ENCODE measurements at regions not wholly inside any gene's neighbourhood (a gene's known extent, or its start where the extent isn't known, plus 50 kb on each side); places are given as distances from the start of the nearest gene placed in this dataset.

DNA sequence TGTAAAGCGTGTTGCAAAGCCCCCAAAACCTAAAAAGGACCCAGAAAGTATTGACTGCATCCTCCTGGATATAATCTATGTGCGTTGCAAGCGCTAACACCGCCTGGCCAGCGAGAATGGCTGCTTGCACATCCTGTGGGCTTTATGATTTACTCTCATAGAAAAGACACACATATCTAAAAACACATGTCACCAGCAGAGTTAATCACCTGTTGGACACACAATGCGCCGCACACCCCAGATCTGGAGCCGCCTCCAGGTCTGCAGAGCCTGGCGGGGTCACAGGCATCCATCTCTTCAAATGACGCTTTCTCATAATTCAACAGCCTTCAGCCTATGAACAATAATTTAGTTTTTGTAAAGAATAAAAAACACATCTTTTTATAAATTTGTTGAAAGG lies 186.5 kb downstream of the RTP5 start:
- Histone ChIP-seq H3K27me3 (peaks cover 56% of the 10 kb centered on the region), H3K4me1 (no peaks in the 10 kb centered on the region), H3K36me3 (no peaks in the 10 kb centered on the region), H3K27ac (no peak overlapping the region), H3K9me3 (peaks cover 0 to 7% (median 0%) of the 10 kb centered on the region in 3 donors), H3K4me3 (no peak overlapping the region)
- 50 to 83% methylated on average over 2 to 10 of the region's 10 CpGs for WGBS, 2 donors (ENCODE audit: low coverage in 1 of 2)
- TF ChIP-seq EP300 (IDR thresholded peaks at IDR 0.05) (no peak), POLR2A (IDR thresholded peaks at IDR 0.05) (no peak), CTCF (IDR thresholded peaks at IDR 0.05) (no peak), POLR2AphosphoS5 (IDR thresholded peaks at IDR 0.05) (no peak)
- no peak for ATAC-seq

DNA sequence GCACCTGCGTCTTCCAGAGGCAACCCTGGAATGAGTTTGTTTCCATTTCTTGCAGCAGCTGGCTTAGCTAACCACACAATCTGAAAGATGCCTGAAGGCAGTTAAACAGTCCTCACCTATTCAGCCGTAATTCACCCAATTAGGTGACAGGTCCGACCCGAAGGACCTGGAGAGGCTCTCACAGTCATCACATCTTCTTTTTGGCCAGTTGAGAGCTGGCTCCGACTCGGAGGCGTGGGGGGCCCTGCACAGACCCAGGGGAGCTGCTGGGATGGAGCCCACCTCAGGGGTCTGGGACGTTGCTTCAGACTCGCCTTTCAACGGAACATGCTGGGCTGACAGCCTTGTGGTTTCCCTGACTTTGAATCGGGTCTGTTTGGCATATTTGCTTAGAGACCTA lies 187.3 kb downstream of the RTP5 start:
- no peak for ATAC-seq
- Histone ChIP-seq H3K9me3 (peaks cover 0 to 7% (median 0%) of the 10 kb centered on the region in 3 donors), H3K36me3 (no peaks in the 10 kb centered on the region), H3K27ac (no peak overlapping the region), H3K27me3 (peaks cover 56% of the 10 kb centered on the region), H3K4me1 (no peaks in the 10 kb centered on the region), H3K4me3 (no peak overlapping the region)
- TF ChIP-seq POLR2A (IDR thresholded peaks at IDR 0.05) (no peak), POLR2AphosphoS5 (IDR thresholded peaks at IDR 0.05) (no peak), CTCF (IDR thresholded peaks at IDR 0.05) (no peak)
- 40 to 70% methylated on average over 2 to 5 of the region's 11 CpGs for WGBS, 2 donors (ENCODE audit: low coverage in 1 of 2)

DNA sequence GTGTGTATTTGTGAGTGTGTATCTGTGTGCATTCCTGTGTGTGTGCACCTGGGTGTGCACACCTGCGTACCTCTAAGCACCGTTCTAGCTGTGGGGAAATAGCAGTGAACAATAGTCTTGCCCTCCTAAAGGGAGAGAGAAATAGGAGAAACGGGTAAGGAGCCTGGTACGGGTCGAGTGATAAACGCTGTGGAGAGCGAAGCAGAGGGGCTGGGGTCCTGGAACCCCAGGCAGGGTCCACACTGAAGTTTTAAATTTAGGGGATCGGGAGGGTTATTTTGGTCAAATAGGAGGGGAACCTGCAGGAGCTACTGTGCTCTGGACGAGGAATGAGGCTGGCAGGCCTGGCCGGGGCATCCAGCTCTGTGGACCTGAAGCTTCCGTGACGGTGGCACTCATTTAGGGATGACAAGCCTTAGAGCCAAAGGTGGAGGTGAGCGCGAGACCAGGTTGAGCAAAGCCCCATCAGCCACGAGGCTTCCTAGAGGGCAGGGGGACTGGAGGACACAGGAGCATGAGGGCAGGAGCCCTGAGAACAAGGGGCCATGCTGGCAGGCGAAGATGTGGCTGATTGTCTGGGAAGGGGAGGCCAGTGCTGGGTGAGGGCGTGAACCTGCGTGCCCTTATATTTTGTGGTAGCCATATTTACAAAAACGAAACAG lies 188.0 kb downstream of the RTP5 start:
- ATAC-seq: no peak
- Histone ChIP-seq H3K4me3 (no peak overlapping the region), H3K4me1 (no peaks in the 10 kb centered on the region), H3K27ac (no peak overlapping the region), H3K36me3 (no peaks in the 10 kb centered on the region), H3K9me3 (peaks cover 0 to 7% (median 0%) of the 10 kb centered on the region in 3 donors), H3K27me3 (peaks cover 50% of the 10 kb centered on the region)
- no peak for TF ChIP-seq EP300 (IDR thresholded peaks at IDR 0.05)
- TF ChIP-seq CTCF (IDR thresholded peaks at IDR 0.05): no peak
- no peak for TF ChIP-seq POLR2A (IDR thresholded peaks at IDR 0.05)
- no peak for TF ChIP-seq POLR2AphosphoS5 (IDR thresholded peaks at IDR 0.05)
- 83 to 85% methylated on average over 3 to 16 of the region's 19 CpGs for WGBS, 2 donors (ENCODE audit: low coverage in 1 of 2)

DNA sequence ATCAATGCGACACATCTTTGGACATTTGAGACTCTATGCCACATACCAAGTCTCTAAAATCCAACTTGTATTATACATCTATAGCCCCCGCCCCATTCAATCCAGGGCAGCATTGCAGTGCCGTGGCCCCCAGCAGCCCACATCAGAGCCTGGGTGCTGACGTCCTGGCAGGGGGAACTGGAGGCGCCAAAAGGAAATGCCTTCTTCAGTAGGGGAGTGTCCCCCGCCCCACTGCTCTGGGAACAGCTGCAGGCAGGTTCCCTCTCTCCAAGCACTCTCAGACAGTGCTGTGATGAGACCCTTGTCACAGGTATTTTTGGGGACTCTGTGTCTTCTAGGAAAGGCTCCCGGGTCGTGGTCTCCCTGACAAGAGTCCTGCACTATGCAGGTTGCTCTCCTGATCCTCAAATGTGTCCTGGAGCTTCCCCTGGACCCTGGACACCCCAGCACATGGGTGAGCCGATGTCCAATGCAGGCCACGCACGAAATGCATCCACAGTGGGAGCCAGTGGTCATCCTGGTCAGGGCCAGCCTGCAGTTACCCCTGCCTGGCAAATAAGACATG lies 188.7 kb downstream of the RTP5 start:
- H3K36me3 ChIP-seq: no peaks in the 10 kb centered on the region
- no peaks in the 10 kb centered on the region for H3K4me1 ChIP-seq
- no peak for ATAC-seq
- no peak for TF ChIP-seq POLR2AphosphoS5 (IDR thresholded peaks at IDR 0.05)
- TF ChIP-seq EP300 (IDR thresholded peaks at IDR 0.05): no peak
- TF ChIP-seq POLR2A (IDR thresholded peaks at IDR 0.05): no peak
- TF ChIP-seq CTCF (IDR thresholded peaks at IDR 0.05): no peak
- H3K27ac ChIP-seq: no peak overlapping the region
- 49 to 72% methylated on average over 3 of the region's 11 CpGs for WGBS, 2 donors (ENCODE audit: low coverage in 1 of 2)
- peaks cover 0 to 7% (median 0%) of the 10 kb centered on the region in 3 donors for H3K9me3 ChIP-seq
- peaks cover 48% of the 10 kb centered on the region for H3K27me3 ChIP-seq
- H3K4me3 ChIP-seq: no peak overlapping the region

DNA sequence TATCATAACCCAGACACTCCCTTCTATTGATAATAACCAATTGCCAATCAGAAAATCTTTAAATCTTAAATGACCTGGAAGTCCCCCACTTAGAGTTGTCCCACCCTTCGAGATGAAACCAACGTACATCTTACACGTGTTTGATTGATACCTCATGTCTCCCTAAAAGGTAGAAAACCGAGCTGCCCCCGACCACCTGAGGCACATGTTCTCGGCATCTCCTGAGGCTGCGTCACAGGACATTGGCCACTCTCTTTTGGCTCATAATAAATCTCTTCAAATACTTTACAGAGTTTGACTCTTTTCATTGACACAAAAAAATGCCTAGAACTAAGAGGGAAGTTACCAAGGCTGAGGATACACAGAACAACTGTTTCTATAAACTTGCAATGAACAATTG lies 190.0 kb downstream of the RTP5 start:
- ATAC-seq: no peak

More for the DNA sequence above, 190.0 kb downstream of the RTP5 start:
- H3K27ac ChIP-seq: no peak overlapping the region
- WGBS, 2 donors (ENCODE audit: low coverage in 1 of 2): 85 to 89% methylated on average over 7 of the region's 7 CpGs
- H3K9me3 ChIP-seq: peaks cover 0 to 7% (median 0%) of the 10 kb centered on the region in 3 donors
- no peaks in the 10 kb centered on the region for H3K36me3 ChIP-seq
- H3K4me1 ChIP-seq: no peaks in the 10 kb centered on the region
- H3K27me3 ChIP-seq: peaks cover 49% of the 10 kb centered on the region
- H3K4me3 ChIP-seq: no peak overlapping the region
- TF ChIP-seq EP300 (IDR thresholded peaks at IDR 0.05): no peak
- no peak for TF ChIP-seq POLR2AphosphoS5 (IDR thresholded peaks at IDR 0.05)
- TF ChIP-seq CTCF (IDR thresholded peaks at IDR 0.05): no peak
- TF ChIP-seq POLR2A (IDR thresholded peaks at IDR 0.05): no peak

Measured in gastroesophageal sphincter (tissue), 4 donors.